Activated CD4-positive, alpha-beta T cell treated with anti-CD3 and anti-CD28 coated beads, Interleukin-2, Interleukin-4, amounts not matched to agents 100 ng/mL and 50 ng/mL, durations not matched to agents 16 hours and 8 hours (primary cell): ENCODE measurements at regions not wholly inside any gene's neighbourhood (a gene's known extent, or its start where the extent isn't known, plus 50 kb on each side); places are given as distances from the start of the nearest gene placed in this dataset.

Source experiments
- DNase-seq: peaks from one replicate; pipeline ENCODE4 v3.0.0-alpha.2; 2020; ENCODE audit warnings: low spot score

DNA sequence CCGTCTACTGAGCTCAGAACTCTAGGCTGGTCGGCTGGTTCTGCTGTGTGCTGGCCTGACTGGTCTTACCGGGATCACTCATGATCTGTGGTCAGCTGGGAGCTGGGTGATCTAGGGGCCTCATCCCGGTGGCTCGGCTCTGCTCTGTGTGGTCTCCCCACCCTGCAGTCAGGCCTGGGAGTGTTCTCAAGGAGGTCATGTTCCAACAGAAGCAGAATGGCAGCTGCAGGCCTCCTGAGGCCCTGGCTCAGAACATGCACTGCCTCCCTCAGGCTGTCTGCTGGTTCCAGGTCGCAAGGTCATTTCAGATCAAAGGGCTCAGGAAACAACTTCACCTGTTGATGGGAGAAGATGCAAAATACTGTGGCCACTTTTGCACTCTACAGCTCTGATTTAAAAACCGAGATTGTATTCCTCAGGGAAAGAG lies 81.1 kb upstream of the RFX8 start:
- no peak for DNase-seq

DNA sequence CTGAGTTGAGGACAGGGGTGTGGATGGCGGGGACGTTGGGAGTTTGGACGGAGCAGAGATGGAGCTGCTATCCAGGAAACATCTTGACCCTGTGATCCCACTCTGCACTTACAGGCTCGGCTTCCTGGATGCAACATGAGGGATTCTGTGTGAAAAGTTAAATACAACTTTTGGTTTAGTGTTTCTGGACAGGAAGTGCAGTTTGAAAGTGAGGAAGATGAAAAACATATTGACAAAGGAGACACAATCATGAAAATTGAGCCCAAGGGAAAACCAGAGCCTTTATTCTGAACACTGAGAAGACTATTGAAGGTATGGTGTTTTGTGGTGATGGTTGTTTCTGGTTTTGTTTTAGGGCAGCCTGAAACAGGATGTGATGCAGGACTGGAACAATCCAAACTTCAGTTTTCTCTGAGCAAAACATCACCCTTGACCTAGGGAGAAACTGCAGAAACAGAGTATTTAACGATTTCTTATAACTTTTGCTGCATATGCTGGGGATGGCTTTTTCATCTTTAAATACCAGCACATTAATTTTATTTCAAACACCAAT lies 76.5 kb upstream of the RFX8 start:
- DNase-seq = no peak

DNA sequence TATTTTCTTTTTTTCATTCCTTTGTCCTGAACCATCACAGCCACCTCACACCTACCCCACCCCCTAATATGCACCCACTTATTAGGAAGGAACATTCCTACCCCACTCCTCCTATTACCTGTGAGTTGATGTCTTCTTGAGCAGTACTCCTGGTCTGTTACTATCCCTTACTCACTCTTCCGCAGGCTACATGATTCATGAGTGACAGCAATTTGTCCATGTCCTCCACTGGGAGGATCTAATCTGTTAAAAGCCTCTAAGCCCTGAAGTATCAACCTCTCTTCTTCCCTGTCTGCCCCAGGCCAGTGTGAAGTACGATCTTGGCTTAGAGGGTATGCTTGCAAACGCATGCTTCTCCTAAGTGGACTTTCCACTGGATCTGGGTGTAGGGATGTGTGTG lies 75.6 kb upstream of the RFX8 start:
- DNase-seq = no peak

DNA sequence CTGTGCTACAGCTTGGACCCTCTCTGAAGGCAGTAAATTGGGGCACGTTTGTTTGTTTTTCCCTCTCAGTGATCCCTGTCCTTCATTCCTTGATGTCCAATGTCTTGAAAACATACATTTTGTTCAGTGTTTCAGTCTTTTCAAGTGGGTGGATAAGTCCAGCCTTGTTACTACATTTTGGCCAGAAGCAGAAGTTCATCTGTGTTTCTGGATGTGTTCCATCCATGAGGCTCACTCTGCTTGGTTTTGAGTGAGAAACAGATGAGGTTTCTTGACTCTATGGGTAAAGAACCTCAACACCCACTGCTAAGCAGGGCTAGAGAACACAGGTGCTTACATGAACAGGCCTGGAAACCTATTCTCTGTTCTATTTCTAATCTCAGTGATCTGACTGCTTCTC lies 74.5 kb upstream of the RFX8 start:
- DNase-seq = no peak

DNA sequence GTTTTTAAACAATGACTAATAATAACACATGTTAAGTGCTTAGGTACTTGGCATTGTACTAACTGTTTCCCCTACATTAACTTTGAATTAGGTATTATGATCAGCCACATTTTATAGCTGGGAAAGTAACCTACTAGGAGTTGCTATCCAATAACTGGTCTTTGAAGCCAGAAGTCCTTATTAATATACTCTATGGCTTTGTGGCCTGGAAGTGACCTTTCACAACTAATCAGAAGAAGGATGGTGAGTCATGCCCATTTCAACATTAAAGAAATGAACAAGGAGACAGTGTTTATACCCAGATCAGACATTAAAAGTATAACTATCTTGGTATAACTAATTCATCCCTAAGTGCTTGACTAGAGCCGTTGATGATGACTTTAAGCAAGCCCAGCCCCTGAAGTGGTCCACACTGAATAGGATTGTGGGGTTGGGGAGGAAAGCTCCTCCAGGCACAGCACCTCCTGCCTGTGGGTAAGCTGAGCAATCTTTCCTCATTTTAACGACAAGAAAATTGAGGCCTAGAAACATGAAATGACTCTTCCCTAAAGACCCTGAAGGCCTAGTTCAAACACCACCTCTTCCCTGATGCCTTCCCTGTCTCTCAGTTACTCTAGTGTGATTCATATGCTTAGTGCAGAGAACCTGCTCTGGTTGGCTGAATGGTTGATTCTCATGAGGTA lies 71.6 kb upstream of the RFX8 start:
- DNase-seq = no peak

DNA sequence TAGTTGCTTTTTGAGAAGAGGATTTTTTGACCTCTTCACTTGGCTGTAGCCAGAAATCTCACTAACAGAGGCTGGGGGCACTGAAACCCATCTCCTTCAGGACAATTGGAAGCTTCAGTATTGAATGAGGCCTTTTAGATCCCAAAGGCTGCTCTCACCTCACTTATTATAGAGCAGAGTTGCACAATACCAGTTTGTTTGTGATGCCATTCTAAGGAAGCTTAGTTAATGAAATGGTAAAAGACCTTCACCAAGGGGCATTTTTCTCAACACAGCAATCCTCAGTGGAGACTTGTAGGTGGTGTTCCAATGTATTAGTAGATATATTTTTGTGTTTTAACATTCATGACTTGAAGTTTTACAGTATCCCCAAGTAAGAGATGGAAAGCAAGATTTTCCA lies 71.0 kb upstream of the RFX8 start:
- DNase-seq = no peak

DNA sequence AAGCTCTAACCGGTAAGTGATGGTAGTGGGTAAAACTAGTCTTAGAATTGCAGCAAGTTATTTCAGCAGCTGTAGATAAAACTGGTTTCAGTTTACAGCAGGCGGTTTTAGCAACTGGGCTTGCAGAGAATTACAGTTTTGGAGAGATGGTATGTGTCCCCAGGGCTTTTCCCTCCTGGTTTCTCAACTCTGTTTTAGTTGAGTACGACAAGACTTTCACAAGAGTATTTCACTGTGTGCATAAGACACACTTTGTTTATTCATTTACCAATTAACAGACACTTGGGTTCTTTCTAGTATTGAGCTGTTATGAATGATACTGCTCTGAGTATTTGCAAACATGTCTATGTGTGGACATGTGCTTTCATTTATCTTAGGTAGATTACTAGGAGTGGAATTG lies 65.6 kb upstream of the RFX8 start:
- no peak for DNase-seq

DNA sequence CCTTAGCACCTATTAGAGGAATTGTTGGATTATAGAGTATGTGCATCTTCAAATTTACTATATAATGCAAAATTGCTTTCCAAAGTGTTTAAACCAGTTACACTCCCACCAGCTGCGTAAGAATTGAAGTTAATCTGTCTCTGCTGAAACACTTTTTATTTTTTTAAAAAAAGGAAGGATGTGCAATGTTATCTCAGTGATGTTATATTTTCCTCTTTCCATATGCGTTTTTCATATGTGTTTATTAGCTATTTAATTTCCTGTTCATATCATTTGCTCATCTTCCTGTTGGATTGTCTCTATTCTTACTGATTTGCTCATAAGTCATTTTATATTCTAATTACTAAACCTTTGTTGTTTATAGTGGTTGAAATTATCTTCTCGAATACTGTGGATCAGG lies 63.2 kb upstream of the RFX8 start:
- no peak for DNase-seq

DNA sequence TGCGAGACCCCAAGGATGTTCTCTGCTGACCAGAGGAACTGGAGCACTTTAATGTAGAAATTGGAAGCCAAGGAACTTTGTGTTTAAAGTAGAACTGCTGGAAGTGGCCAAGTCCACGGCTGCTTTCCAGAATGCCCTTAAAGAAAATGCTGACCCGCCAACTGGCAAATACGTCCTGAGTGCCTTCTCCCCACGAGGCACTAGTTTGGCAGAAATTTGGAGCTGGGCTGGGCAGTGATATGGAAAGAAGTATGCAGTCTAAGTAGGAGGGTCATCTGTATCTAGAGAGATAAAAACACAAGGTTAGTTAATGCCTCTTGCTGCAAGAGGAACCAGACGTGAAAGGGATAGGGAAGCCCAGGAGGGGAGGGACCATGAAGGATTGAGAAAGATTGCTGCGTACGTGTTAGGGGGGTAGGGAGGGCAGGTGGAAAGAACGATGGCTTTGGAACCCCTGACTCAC lies 59.3 kb upstream of the RFX8 start:
- no peak for DNase-seq

DNA sequence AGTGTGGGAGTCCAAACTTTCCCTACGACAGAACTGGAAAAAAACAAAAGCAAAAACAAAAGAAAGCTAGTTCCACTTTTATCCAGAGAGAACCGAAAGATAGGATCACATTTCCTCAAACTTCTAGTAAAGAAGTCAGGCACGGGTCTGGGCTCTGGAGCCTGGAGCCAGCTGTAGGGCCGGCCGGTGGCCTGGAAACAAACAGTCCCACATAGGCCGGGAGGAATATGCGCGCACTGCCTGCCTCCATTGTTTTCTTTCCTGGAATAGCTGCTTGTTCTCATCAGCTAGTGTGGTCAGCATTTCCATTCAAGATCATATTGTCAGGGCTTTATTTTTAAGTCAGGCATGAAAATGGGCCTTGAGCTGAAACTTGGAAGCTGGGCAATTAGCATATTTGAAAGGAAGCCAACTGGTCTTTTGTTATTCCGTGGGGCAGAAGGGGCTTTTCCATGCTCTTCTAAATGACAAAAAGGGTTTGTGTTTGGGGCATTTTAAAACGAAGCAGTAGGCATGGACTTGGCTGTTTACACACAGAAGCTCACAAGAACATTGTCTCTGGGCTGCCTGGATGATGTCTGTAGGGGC lies 58.7 kb upstream of the RFX8 start:
- no peak for DNase-seq

DNA sequence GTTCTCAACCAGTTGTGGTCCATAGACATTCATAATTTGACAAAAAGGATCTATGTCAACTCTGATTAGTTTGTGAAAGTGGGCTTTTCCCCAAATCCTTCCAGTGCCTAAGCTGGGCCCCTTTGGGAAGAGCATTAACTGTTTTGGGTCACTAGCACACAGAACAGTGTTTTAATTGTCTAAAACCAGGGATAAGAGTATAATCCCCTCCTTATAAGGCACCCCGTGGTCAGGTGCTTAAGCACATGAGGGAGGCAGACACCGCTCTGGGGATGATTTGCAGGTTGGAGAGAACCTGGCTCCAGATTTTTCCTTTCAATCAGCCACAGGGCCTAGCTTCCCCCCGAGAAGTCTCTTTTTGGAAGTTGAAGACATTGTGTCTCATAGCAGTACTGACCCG lies 53.6 kb upstream of the RFX8 start:
- DNase-seq = no peak

DNA sequence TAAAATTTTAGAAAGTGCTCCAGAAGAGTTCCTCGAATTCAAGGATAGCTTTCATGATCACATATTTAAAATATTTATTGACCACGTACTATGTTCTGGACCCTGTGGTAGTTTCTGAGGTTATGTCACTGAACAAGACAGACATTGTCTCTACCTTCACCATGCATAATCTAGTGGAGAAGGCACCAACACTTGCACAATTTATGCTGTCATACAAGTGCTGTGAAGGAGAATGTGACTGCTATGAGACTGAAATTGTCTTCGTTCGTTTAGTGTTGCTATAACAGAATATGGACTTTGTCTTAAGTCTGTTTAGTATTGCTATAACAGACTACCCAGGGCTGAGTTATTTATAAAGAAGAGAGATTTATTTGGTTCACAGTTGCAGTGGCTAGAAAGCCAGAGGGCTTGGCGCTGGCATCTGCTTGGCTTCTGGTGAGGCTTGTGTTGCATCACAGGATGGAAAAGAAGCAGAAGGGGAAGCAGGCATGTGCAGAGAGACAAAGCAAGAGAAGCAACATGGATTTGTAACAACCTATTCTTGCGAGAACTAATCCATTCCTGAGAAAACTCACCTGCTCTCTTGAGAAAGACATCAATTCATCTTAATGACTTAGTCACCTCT lies 50.0 kb upstream of the RFX8 start:
- no peak for DNase-seq
